ENCODE measurements at regions not wholly inside any gene's neighbourhood (a gene's known extent, or its start where the extent isn't known, plus 50 kb on each side); places are given as distances from the start of the nearest gene placed in this dataset.

DNA sequence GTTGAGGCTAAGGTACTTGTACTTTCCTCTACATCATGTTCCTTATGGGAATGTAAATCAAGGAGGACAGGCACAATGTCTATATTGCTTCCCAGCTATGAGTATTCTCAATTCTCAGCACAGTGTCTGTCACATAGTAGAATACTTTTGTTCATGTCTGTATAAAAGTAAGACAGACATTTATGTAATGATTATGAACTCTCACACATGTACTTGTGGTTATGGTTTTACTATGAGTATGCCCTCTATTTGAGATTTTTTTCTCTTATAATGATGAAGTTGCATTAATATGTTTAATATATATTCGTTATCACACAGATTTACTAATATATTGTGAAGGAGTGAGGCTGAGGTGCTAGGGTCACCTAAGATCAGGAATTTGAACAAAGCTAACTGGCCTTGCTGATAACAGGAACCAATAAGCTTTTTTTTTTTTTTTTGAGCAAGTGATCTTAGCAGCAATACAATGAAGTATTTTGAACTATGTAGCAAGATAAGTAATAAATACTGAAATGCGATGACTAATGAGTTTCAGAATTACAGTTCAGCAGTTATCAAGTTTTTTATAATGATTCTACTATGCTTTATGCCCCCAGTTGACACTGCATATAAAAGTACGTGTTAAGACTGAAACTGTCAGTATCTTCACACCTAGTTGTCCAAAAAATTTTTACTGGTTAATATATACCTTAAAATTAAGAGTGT, 623.1 kb downstream of the HTR1B start:
- DNase-seq, result no peak
- TF ChIP-seq, protein P1, sequence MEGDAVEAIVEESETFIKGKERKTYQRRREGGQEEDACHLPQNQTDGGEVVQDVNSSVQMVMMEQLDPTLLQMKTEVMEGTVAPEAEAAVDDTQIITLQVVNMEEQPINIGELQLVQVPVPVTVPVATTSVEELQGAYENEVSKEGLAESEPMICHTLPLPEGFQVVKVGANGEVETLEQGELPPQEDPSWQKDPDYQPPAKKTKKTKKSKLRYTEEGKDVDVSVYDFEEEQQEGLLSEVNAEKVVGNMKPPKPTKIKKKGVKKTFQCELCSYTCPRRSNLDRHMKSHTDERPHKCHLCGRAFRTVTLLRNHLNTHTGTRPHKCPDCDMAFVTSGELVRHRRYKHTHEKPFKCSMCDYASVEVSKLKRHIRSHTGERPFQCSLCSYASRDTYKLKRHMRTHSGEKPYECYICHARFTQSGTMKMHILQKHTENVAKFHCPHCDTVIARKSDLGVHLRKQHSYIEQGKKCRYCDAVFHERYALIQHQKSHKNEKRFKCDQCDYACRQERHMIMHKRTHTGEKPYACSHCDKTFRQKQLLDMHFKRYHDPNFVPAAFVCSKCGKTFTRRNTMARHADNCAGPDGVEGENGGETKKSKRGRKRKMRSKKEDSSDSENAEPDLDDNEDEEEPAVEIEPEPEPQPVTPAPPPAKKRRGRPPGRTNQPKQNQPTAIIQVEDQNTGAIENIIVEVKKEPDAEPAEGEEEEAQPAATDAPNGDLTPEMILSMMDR (IDR thresholded peaks at IDR 0.05; ENCODE audit: borderline replicate concordance), result no peak
- intact Hi-C loops (cut with micrococcal nuclease), result no loop called here
- Histone ChIP-seq H3K9me3 (replicated peaks) (peaks cover 7% of the 10 kb centered on the region), H3K4me3 (no peak overlapping the region), H3K4me1 (no peaks in the 10 kb centered on the region), H3K36me3 (no peaks in the 10 kb centered on the region), H3K27me3 (ENCODE audit: low read depth) (no peaks in the 10 kb centered on the region), H3K27ac (replicated peaks) (no peak overlapping the region)

DNA sequence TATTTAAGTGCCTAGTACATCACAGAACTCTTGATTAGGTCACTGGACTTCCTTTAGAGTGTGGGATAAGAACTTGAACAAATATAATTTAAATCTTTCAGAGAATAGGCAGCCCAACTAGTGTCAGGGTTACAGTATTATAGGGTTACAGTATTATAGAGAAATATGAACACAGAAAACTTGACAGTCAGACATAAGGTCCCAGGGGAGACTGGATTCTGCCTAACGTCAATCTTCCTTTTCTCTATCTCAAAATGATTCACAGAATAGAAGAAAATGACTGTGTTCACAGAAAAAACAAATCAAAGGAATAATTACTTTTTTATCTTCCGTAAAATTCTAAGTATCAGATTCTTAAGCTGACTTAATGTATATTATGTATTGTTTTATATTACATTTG, 623.8 kb downstream of the HTR1B start:
- Histone ChIP-seq H3K27ac (replicated peaks) (no peak overlapping the region), H3K9me3 (replicated peaks) (peaks cover 2% of the 10 kb centered on the region), H3K4me3 (no peak overlapping the region), H3K27me3 (ENCODE audit: low read depth) (no peaks in the 10 kb centered on the region), H3K4me1 (no peaks in the 10 kb centered on the region), H3K36me3 (no peaks in the 10 kb centered on the region)
- no peak for DNase-seq
- TF ChIP-seq, protein P1 (IDR thresholded peaks at IDR 0.05; ENCODE audit: borderline replicate concordance), result no peak
- intact Hi-C loops (cut with micrococcal nuclease), result no loop called here

DNA sequence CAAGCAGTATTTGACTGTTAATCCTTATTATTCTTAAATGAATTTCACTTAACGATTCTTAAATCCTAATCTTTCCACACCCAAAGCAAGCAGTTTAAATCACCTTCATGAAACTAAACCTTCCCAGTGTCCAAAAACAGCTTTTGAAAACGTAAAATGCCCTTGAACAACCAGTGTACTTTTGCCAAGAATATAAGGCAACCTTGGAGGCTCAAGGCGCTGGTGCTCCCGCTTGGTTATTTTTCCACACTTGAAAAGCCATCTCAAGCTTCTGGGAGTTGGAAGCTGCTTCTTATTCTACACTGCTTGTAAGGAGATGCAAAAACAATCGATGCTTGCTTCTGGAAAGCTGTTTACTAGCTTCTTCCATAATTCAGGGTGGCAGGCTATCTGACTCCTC, 625.7 kb downstream of the HTR1B start:
- no peaks in the 10 kb centered on the region for H3K4me1 ChIP-seq
- no peak overlapping the region for H3K4me3 ChIP-seq
- intact Hi-C loops (cut with micrococcal nuclease), result no loop called here
- H3K9me3 ChIP-seq (replicated peaks), result no peaks in the 10 kb centered on the region
- no peak for DNase-seq
- H3K36me3 ChIP-seq, result no peaks in the 10 kb centered on the region
- H3K27ac ChIP-seq (replicated peaks), result no peak overlapping the region
- TF ChIP-seq, protein P1 (IDR thresholded peaks at IDR 0.05; ENCODE audit: borderline replicate concordance), result no peak
- H3K27me3 ChIP-seq (ENCODE audit: low read depth), result no peaks in the 10 kb centered on the region

DNA sequence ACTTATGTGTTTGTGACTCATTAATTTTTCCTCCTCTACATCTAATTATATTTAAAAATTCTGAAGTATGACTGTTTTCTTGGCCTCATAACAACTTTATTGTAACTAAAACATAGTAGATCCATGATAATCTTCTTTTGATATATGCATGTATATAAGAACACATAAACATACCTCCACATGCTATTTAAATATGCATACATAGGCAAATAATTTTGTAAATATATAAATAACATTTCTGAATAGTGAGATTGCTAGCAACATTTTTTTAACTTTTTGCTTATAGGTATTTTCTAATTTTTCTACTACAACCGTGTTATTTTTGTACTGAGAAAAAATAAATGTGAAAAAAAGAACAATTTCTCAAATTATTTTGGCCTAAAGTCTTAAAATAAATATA, 627.6 kb downstream of the HTR1B start:
- no peaks in the 10 kb centered on the region for H3K4me1 ChIP-seq
- DNase-seq, result no peak
- no peaks in the 10 kb centered on the region for H3K36me3 ChIP-seq
- intact Hi-C loops (cut with micrococcal nuclease), result no loop called here
- H3K4me3 ChIP-seq, result no peak overlapping the region
- no peaks in the 10 kb centered on the region for H3K27me3 ChIP-seq (ENCODE audit: low read depth)
- TF ChIP-seq, protein P1 (IDR thresholded peaks at IDR 0.05; ENCODE audit: borderline replicate concordance), result no peak
- no peak overlapping the region for H3K27ac ChIP-seq (replicated peaks)
- no peaks in the 10 kb centered on the region for H3K9me3 ChIP-seq (replicated peaks)

DNA sequence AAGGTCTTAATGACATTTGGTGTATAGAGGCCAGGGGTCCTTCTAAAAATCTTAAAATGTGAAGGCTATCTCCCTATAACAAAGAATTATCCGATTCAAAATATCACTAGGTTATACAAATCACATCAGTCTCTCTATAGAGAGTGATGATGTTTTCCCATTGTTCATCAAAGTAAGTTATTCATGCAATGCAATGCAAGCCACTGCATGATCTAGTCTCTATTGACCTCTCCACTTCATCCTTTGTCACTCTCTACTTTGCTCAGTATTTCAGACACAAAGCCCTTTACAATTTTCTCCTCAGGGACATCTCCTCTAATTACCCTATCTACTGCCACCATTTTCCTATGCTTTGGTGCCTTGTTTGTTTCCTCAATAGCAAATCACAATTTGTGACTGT, 628.0 kb downstream of the HTR1B start:
- intact Hi-C loops (cut with micrococcal nuclease), result no loop called here
- Histone ChIP-seq H3K36me3 (no peaks in the 10 kb centered on the region), H3K4me3 (no peak overlapping the region), H3K27me3 (ENCODE audit: low read depth) (no peaks in the 10 kb centered on the region), H3K27ac (replicated peaks) (no peak overlapping the region), H3K9me3 (replicated peaks) (no peaks in the 10 kb centered on the region), H3K4me1 (no peaks in the 10 kb centered on the region)
- TF ChIP-seq, protein P1 (IDR thresholded peaks at IDR 0.05; ENCODE audit: borderline replicate concordance), result no peak
- DNase-seq, result no peak
